NT2/D1 (cell line): ENCODE measurements at regions not wholly inside any gene's neighbourhood (a gene's known extent, or its start where the extent isn't known, plus 50 kb on each side); places are given as distances from the start of the nearest gene placed in this dataset.

ENCODE experiments used
- YY1 ChIP-seq: IDR thresholded peaks from 2 replicates; pipeline ENCODE4 v1.6.1; 2011; ENCODE audit not compliant: insufficient read length, insufficient read depth
- ZNF274 ChIP-seq: IDR thresholded peaks from 2 replicates; pipeline ENCODE4 v1.6.1; 2011; ENCODE audit warnings: mild to moderate bottlenecking, low read depth, low read length

DNA sequence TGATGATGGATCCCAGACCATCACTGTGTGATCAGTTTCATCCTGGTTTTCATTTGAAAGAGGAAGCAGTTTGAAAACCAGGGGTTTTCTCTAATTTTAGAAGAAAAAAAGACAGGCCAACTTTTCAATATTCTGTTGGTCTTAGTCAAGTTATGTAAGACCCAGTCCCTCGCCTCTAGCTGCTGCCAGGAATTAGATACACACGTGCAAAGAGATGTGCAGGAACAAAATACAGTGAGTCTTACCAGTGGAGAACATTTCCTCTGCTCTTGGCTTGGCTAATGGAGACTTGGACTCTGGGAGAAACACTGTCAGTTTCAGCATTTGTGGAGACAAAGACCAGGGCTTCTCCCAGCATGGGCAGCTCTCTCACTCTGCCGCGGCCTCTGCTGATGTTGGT is 214.9 kb upstream of the C2CD4B start:
- no peak for TF ChIP-seq YY1
- no peak for TF ChIP-seq ZNF274
